ENCODE measurements at regions not wholly inside any gene's neighbourhood (a gene's known extent, or its start where the extent isn't known, plus 50 kb on each side); places are given as distances from the start of the nearest gene placed in this dataset.

GRCh38 chr2:190817082-190817481, 63.5 kb upstream of the GLS start:
- no peak overlapping the region for H3K4me3 ChIP-seq (ENCODE audit: low read length)

GRCh38 chr2:190819840-190820301, 60.8 kb upstream of the GLS start:
- Histone ChIP-seq H3K79me2 (replicated peaks; ENCODE audit: insufficient read depth, low read length) (no peaks in the 10 kb centered on the region), H3K27ac (ENCODE audit: low read length) (no peak overlapping the region), H3K4me3 (ENCODE audit: low read length) (no peak overlapping the region), H3K9me2 (ENCODE audit: insufficient read depth, low read length) (no peaks in the 10 kb centered on the region), H2AFZ (ENCODE audit: low read depth, low read length) (no peak overlapping the region), H3K4me2 (ENCODE audit: low read length) (no peak overlapping the region), H3F3A (ENCODE audit: insufficient read depth, low read length, poor library complexity, severe bottlenecking) (no peaks in the 10 kb centered on the region), H3K27me3 (ENCODE audit: insufficient read depth, low read depth, low read length) (no peaks in the 10 kb centered on the region), H3K9ac (ENCODE audit: low read length) (no peak overlapping the region), H3K36me3 (ENCODE audit: insufficient read depth, low read length) (no peaks in the 10 kb centered on the region), H3K9me3 (ENCODE audit: low read length) (peaks cover 7% of the 10 kb centered on the region), H4K20me1 (ENCODE audit: insufficient read depth) (no peaks in the 10 kb centered on the region)
- TF ChIP-seq CTCF (IDR thresholded peaks at IDR 0.05; ENCODE audit: poor library complexity, severe bottlenecking): no peak
- no peak for TF ChIP-seq TAF1 (IDR thresholded peaks at IDR 0.05; ENCODE audit: low read depth)
- no peak for TF ChIP-seq REST (IDR thresholded peaks at IDR 0.05; ENCODE audit: borderline replicate concordance)
- TF ChIP-seq MXI1 (conservative IDR thresholded peaks at IDR 0.05; ENCODE audit: poor library complexity, severe bottlenecking): no peak
- no peak for TF ChIP-seq EP300 (conservative IDR thresholded peaks at IDR 0.05; ENCODE audit: poor library complexity, severe bottlenecking)
- TF ChIP-seq SMC3 (conservative IDR thresholded peaks at IDR 0.05; ENCODE audit: poor library complexity): no peak
- TF ChIP-seq POLR2AphosphoS5 (IDR thresholded peaks at IDR 0.05): no peak
- TF ChIP-seq RAD21 (conservative IDR thresholded peaks at IDR 0.05): no peak

More at GRCh38 chr2:190817082-190817481, 63.5 kb upstream of the GLS start:
- no peaks in the 10 kb centered on the region for H3F3A ChIP-seq (ENCODE audit: insufficient read depth, low read length, poor library complexity, severe bottlenecking)
- H4K20me1 ChIP-seq (ENCODE audit: insufficient read depth): no peaks in the 10 kb centered on the region
- H3K4me2 ChIP-seq (ENCODE audit: low read length): no peak overlapping the region
- no peaks in the 10 kb centered on the region for H3K9me2 ChIP-seq (ENCODE audit: insufficient read depth, low read length)
- no peak overlapping the region for H2AFZ ChIP-seq (ENCODE audit: low read depth, low read length)
- TF ChIP-seq SMC3 (conservative IDR thresholded peaks at IDR 0.05; ENCODE audit: poor library complexity): no peak
- TF ChIP-seq RAD21 (conservative IDR thresholded peaks at IDR 0.05): no peak
- no peak for TF ChIP-seq EP300 (conservative IDR thresholded peaks at IDR 0.05; ENCODE audit: poor library complexity, severe bottlenecking)
- no peak for TF ChIP-seq CTCF (IDR thresholded peaks at IDR 0.05; ENCODE audit: poor library complexity, severe bottlenecking)
- TF ChIP-seq TAF1 (IDR thresholded peaks at IDR 0.05; ENCODE audit: low read depth): no peak
- TF ChIP-seq REST (IDR thresholded peaks at IDR 0.05; ENCODE audit: borderline replicate concordance): no peak
- peaks cover 7% of the 10 kb centered on the region for H3K9me3 ChIP-seq (ENCODE audit: low read length)
- no peaks in the 10 kb centered on the region for H3K36me3 ChIP-seq (ENCODE audit: insufficient read depth, low read length)
- no peaks in the 10 kb centered on the region for H3K79me2 ChIP-seq (replicated peaks; ENCODE audit: insufficient read depth, low read length)
- no peaks in the 10 kb centered on the region for H3K27me3 ChIP-seq (ENCODE audit: insufficient read depth, low read depth, low read length)
- H3K9ac ChIP-seq (ENCODE audit: low read length): no peak overlapping the region
- H3K27ac ChIP-seq (ENCODE audit: low read length): no peak overlapping the region

Measured in neural cell (in vitro differentiated cells).